ENCODE measurements at regions not wholly inside any gene's neighbourhood (a gene's known extent, or its start where the extent isn't known, plus 50 kb on each side); places are given as distances from the start of the nearest gene placed in this dataset.

- H3K4me1 ChIP-seq (ENCODE audit: control insufficient read depth, insufficient read depth, low read length), result no peaks in the 10 kb centered on the region
- no peak overlapping the region for H3K27ac ChIP-seq (ENCODE audit: insufficient read depth, low read depth, low read length, poor library complexity, severe bottlenecking)
- no peaks in the 10 kb centered on the region for H3K36me3 ChIP-seq (ENCODE audit: control insufficient read depth, insufficient read depth, low read length)
- H3K9me3 ChIP-seq (ENCODE audit: control insufficient read depth, low read length), result no peaks in the 10 kb centered on the region
- H3K27me3 ChIP-seq (ENCODE audit: control insufficient read depth, insufficient read depth, low read length, poor library complexity, severe bottlenecking), result no peaks in the 10 kb centered on the region
- no peak overlapping the region for H3K4me3 ChIP-seq (ENCODE audit: insufficient read depth, low read depth, low read length)
- 90 to 95% methylated on average over 3 of the region's 3 CpGs for WGBS, 2 experiments
Measured at GRCh38 chr3:194964809-194965208, 279.1 kb downstream of the FAM43A start.

DNA sequence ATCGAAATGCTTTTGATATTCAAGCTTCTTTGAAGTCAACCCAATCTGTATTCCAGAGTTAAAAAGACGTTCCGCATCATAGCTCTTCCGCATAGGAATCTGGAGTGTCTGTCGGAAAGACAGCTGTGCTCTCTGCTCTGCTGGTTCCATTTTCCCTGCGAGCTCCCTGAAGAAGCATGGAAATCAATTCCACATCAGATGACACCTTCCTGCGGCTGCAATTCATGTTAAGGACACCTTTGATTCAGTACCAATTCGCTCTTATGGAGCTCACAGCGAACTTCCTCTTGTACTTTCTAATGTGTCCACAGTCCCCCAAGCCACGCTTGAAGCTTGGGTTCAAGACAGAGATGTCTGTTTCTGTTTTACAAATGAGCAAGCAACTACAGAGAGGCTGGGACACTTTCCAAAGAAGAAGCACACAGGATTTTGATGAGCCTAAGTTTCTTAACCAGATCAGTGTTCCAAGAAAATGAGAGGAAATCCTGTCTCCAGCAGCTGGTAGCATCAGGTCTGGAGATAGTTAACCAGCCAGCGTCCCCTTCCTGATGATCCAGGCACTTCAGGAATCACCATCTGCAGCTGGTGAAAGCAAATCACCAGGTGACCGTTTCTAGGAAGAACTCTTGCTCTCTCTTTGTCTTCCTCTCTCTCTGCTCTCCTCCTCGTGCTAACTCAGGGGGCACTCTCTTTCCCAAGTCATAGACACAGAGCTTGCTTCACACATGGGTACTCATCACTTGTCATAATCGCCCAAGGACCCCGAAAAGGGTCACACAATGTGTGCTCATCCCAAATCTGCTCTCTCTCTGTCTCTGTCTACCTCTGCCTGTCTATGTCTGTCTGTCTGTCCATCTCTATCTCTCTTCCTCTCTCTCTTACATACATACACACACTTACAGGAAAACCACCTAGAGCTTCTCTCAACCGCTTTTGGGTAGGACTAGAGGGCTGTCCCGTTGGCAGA lies 281.8 kb downstream of the FAM43A start:
- no peak overlapping the region for H3K4me3 ChIP-seq (ENCODE audit: insufficient read depth, low read depth, low read length)
- H3K27me3 ChIP-seq (ENCODE audit: control insufficient read depth, insufficient read depth, low read length, poor library complexity, severe bottlenecking), result no peaks in the 10 kb centered on the region
- no peaks in the 10 kb centered on the region for H3K9me3 ChIP-seq (ENCODE audit: control insufficient read depth, low read length)
- 83 to 85% methylated on average over 17 of the region's 17 CpGs for WGBS, 2 experiments
- H3K4me1 ChIP-seq (ENCODE audit: control insufficient read depth, insufficient read depth, low read length), result no peaks in the 10 kb centered on the region
- no peak overlapping the region for H3K27ac ChIP-seq (ENCODE audit: insufficient read depth, low read depth, low read length, poor library complexity, severe bottlenecking)
- no peaks in the 10 kb centered on the region for H3K36me3 ChIP-seq (ENCODE audit: control insufficient read depth, insufficient read depth, low read length)

GRCh38 chr3:194970066-194970465 lies 284.4 kb downstream of the FAM43A start:
- 86 to 97% methylated on average over 3 to 4 of the region's 4 CpGs for WGBS, 2 experiments
- H3K4me1 ChIP-seq (ENCODE audit: control insufficient read depth, insufficient read depth, low read length), result no peaks in the 10 kb centered on the region
- H3K27ac ChIP-seq (ENCODE audit: insufficient read depth, low read depth, low read length, poor library complexity, severe bottlenecking), result no peak overlapping the region
- H3K9me3 ChIP-seq (ENCODE audit: control insufficient read depth, low read length), result no peaks in the 10 kb centered on the region
- H3K27me3 ChIP-seq (ENCODE audit: control insufficient read depth, insufficient read depth, low read length, poor library complexity, severe bottlenecking), result no peaks in the 10 kb centered on the region
- H3K4me3 ChIP-seq (ENCODE audit: insufficient read depth, low read depth, low read length), result no peak overlapping the region
- no peaks in the 10 kb centered on the region for H3K36me3 ChIP-seq (ENCODE audit: control insufficient read depth, insufficient read depth, low read length)

DNA sequence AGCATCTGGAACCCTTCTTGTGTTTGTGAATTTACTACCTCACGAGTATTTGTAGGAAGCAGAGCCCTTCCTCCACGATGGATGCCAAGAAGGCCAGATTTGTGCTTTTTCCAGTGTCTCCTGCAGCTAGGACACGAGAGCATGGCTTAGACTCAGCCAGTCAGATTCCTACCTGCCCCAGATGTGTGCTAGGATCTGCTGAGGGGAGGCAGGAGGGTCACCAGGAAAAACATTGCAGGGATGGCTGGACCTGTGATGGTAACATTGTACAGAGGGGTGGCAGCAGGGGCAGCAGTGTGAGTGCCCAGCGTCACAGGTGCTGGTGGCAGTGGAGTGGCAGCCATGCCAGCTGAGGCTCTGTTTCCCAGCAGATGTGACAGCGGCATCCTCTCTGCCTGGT lies 285.3 kb downstream of the FAM43A start:
- WGBS, 2 experiments, result 92 to 95% methylated on average over 5 of the region's 5 CpGs
- Histone ChIP-seq H3K9me3 (ENCODE audit: control insufficient read depth, low read length) (no peaks in the 10 kb centered on the region), H3K27me3 (ENCODE audit: control insufficient read depth, insufficient read depth, low read length, poor library complexity, severe bottlenecking) (no peaks in the 10 kb centered on the region), H3K4me1 (ENCODE audit: control insufficient read depth, insufficient read depth, low read length) (no peaks in the 10 kb centered on the region), H3K36me3 (ENCODE audit: control insufficient read depth, insufficient read depth, low read length) (no peaks in the 10 kb centered on the region), H3K27ac (ENCODE audit: insufficient read depth, low read depth, low read length, poor library complexity, severe bottlenecking) (no peak overlapping the region), H3K4me3 (ENCODE audit: insufficient read depth, low read depth, low read length) (no peak overlapping the region)

GRCh38 chr3:194971965-194972364 lies 286.3 kb downstream of the FAM43A start:
- Histone ChIP-seq H3K4me1 (ENCODE audit: control insufficient read depth, insufficient read depth, low read length) (no peaks in the 10 kb centered on the region), H3K36me3 (ENCODE audit: control insufficient read depth, insufficient read depth, low read length) (no peaks in the 10 kb centered on the region), H3K9me3 (ENCODE audit: control insufficient read depth, low read length) (no peaks in the 10 kb centered on the region), H3K27me3 (ENCODE audit: control insufficient read depth, insufficient read depth, low read length, poor library complexity, severe bottlenecking) (no peaks in the 10 kb centered on the region), H3K4me3 (ENCODE audit: insufficient read depth, low read depth, low read length) (no peak overlapping the region), H3K27ac (ENCODE audit: insufficient read depth, low read depth, low read length, poor library complexity, severe bottlenecking) (no peak overlapping the region)
- WGBS, 2 experiments, result 75 to 79% methylated on average over 6 of the region's 6 CpGs

- no peaks in the 10 kb centered on the region for H3K27me3 ChIP-seq (ENCODE audit: control insufficient read depth, insufficient read depth, low read length, poor library complexity, severe bottlenecking)
- no peaks in the 10 kb centered on the region for H3K4me1 ChIP-seq (ENCODE audit: control insufficient read depth, insufficient read depth, low read length)
- 88 to 93% methylated on average over 6 of the region's 6 CpGs for WGBS, 2 experiments
- H3K4me3 ChIP-seq (ENCODE audit: insufficient read depth, low read depth, low read length), result no peak overlapping the region
- no peak overlapping the region for H3K27ac ChIP-seq (ENCODE audit: insufficient read depth, low read depth, low read length, poor library complexity, severe bottlenecking)
- no peaks in the 10 kb centered on the region for H3K9me3 ChIP-seq (ENCODE audit: control insufficient read depth, low read length)
- no peaks in the 10 kb centered on the region for H3K36me3 ChIP-seq (ENCODE audit: control insufficient read depth, insufficient read depth, low read length)
Measured at GRCh38 chr3:194972641-194973040, 287.0 kb downstream of the FAM43A start.

DNA sequence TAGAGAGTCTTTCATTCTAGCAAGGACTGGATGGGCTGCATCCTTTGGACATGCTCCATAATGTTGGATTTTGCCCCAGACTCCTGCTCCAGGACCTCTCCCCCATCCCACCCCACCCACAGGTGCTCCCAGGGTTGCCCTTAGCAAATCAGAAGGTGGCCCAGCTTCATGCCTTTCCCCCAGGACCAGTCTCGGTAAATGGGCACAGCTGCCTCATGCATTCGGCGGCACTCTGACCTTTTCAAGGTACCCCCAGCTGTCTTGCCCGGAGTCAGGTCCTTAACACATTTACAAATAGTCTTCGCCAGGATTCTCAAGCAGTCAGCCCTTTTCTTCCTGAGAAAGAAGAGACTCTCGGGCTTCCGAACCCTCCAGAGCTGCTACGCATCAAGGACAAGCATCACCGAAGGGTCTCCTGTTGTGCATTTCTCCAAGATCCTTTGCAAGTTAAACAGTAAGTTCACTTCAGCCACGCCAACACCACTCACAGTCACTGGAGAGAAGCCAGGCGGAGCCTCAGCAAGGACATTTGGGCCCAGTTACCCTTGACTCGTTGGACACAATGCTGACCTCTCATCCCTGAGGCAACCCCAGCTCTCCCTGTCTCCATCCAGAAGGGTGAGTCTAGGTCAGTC lies 287.8 kb downstream of the FAM43A start:
- WGBS, 2 experiments, result 90 to 91% methylated on average over 12 of the region's 12 CpGs
- H3K9me3 ChIP-seq (ENCODE audit: control insufficient read depth, low read length), result no peaks in the 10 kb centered on the region
- no peak overlapping the region for H3K27ac ChIP-seq (ENCODE audit: insufficient read depth, low read depth, low read length, poor library complexity, severe bottlenecking)
- H3K4me3 ChIP-seq (ENCODE audit: insufficient read depth, low read depth, low read length), result no peak overlapping the region
- no peaks in the 10 kb centered on the region for H3K36me3 ChIP-seq (ENCODE audit: control insufficient read depth, insufficient read depth, low read length)
- H3K27me3 ChIP-seq (ENCODE audit: control insufficient read depth, insufficient read depth, low read length, poor library complexity, severe bottlenecking), result no peaks in the 10 kb centered on the region
- no peaks in the 10 kb centered on the region for H3K4me1 ChIP-seq (ENCODE audit: control insufficient read depth, insufficient read depth, low read length)

DNA sequence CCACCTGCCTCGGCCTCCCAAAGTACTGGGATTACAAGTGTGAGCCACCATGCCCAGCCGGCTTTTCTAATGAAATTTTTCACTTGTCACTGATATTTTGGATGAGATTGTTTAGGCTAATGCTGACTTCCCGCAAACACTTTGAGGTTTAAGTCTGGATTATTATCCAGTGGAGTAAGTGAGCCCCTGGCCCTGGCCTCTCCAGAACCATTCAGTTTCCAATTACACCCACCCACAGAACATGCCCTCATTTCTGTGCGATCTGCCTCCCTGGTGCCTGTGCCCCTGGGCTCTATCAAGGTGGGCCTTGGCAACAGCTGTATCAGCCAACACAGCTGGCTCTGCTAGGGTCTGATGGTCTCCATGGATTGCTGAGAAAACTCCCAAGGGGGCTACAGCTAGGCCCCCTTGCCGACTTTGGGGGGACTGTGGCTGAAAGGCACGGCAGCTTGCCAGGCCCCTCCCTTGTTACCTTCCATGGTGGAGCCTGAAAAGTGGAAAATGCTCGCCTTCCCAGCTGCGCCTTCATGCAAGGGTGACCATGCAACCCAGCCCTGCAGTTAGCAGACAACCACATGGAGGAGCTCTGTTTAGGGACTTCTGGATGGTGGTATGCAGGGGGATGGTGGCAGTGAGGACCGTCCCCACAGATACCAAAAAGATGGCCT lies 288.9 kb downstream of the FAM43A start:
- H3K27me3 ChIP-seq (ENCODE audit: control insufficient read depth, insufficient read depth, low read length, poor library complexity, severe bottlenecking), result no peaks in the 10 kb centered on the region
- no peaks in the 10 kb centered on the region for H3K36me3 ChIP-seq (ENCODE audit: control insufficient read depth, insufficient read depth, low read length)
- H3K4me1 ChIP-seq (ENCODE audit: control insufficient read depth, insufficient read depth, low read length), result no peaks in the 10 kb centered on the region
- H3K27ac ChIP-seq (ENCODE audit: insufficient read depth, low read depth, low read length, poor library complexity, severe bottlenecking), result no peak overlapping the region
- H3K4me3 ChIP-seq (ENCODE audit: insufficient read depth, low read depth, low read length), result no peak overlapping the region
- 91 to 95% methylated on average over 9 of the region's 9 CpGs for WGBS, 2 experiments
- H3K9me3 ChIP-seq (ENCODE audit: control insufficient read depth, low read length), result no peaks in the 10 kb centered on the region

DNA sequence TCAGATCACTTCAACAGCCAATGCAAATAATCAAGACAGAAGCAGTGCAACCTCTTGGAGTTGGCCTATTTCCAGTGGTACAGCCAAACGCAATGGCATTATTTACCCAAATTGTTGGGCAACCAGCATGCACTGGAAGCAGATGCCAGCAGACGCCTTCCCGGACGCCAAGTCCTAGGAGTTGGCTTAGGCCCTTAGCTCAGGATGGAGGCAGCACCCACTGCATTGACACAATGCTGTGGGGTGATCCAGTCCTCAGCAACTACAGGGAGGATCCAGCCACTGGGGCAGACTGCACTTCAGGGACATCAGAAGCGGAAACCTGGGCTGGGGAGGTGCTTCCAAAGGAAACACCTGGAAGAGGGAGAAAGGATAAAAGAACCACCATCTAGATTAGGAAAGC lies 290.4 kb downstream of the FAM43A start:
- Histone ChIP-seq H3K4me1 (ENCODE audit: control insufficient read depth, insufficient read depth, low read length) (no peaks in the 10 kb centered on the region), H3K9me3 (ENCODE audit: control insufficient read depth, low read length) (no peaks in the 10 kb centered on the region), H3K4me3 (ENCODE audit: insufficient read depth, low read depth, low read length) (no peak overlapping the region), H3K27me3 (ENCODE audit: control insufficient read depth, insufficient read depth, low read length, poor library complexity, severe bottlenecking) (no peaks in the 10 kb centered on the region), H3K27ac (ENCODE audit: insufficient read depth, low read depth, low read length, poor library complexity, severe bottlenecking) (no peak overlapping the region), H3K36me3 (ENCODE audit: control insufficient read depth, insufficient read depth, low read length) (no peaks in the 10 kb centered on the region)
- 95 to 97% methylated on average over 5 of the region's 5 CpGs for WGBS, 2 experiments

DNA sequence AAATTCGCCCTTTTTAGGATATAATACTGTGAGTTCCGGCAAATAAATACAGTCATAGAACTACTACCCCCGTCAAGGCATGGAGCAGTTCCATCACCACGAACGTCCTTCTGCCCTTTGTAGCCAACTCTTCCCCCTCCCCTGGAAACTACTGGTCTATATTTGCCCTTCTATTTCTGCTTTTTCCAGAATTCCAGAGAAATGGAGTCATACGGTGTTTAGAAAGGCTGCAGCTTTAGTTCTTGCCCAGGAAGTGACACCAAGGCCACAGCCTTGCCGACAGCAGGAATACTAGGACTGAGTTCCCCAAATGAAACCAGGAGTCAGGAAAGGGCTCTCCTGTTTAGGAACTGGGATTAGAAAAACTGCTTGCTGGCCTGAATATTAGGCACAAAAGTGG lies 291.2 kb downstream of the FAM43A start:
- Histone ChIP-seq H3K4me3 (ENCODE audit: insufficient read depth, low read depth, low read length) (no peak overlapping the region), H3K9me3 (ENCODE audit: control insufficient read depth, low read length) (no peaks in the 10 kb centered on the region), H3K27me3 (ENCODE audit: control insufficient read depth, insufficient read depth, low read length, poor library complexity, severe bottlenecking) (no peaks in the 10 kb centered on the region), H3K36me3 (ENCODE audit: control insufficient read depth, insufficient read depth, low read length) (no peaks in the 10 kb centered on the region), H3K27ac (ENCODE audit: insufficient read depth, low read depth, low read length, poor library complexity, severe bottlenecking) (no peak overlapping the region), H3K4me1 (ENCODE audit: control insufficient read depth, insufficient read depth, low read length) (no peaks in the 10 kb centered on the region)
- 91 to 93% methylated on average over 7 of the region's 7 CpGs for WGBS, 2 experiments
